Pancreas (tissue), 10 donors: ENCODE measurements at regions not wholly inside any gene's neighbourhood (a gene's known extent, or its start where the extent isn't known, plus 50 kb on each side); places are given as distances from the start of the nearest gene placed in this dataset.

Experiments used
- ATAC-seq, 4 donors: fragments of 200-7000 bp; cut with Tn5 transposase; one replicate each; pipeline versions ENCODE4 v1.8.0 to v1.9.1; 2020; ENCODE audit warnings: mild to moderate bottlenecking in 4 of 4, moderate library complexity in 4 of 4
- DNase-seq, 6 donors: peaks; one replicate each; pipeline ENCODE4 v3.0.0-alpha.2; 2020
- FAIRE-seq: peaks from 2 replicates; lab custom pipeline; 2012; peaks lifted over from hg19 to GRCh38; lab: Jason Lieb, UNC
- H3K27ac ChIP-seq, 4 donors: fragments of 200-600 bp; sonication (generic); 1 replicate in 3 of 4; 2 replicates in 1 of 4; pipeline versions ENCODE4 v1.5.0 to v1.8.0; 2020
- H3K27me3 ChIP-seq, 4 donors: fragments of 200-600 bp; one replicate each; pipeline ENCODE4 v1.8.0; 2021
- H3K36me3 ChIP-seq, 3 donors: fragments of 200-600 bp; sonication (generic) in 1 of 3; one replicate each; pipeline versions ENCODE4 v1.5.0 to v1.8.0; 2020 to 2021
- H3K4me1 ChIP-seq, 3 donors: fragments of 200-600 bp; one replicate each; pipeline ENCODE4 v1.8.0; 2021
- H3K4me3 ChIP-seq, 4 donors: fragments of 200-600 bp; sonication (generic) in 2 of 4; one replicate each; pipeline versions ENCODE4 v1.5.0 to v1.8.0; 2020 to 2021
- H3K9me3 ChIP-seq, 4 donors: fragments of 200-600 bp; one replicate each; pipeline ENCODE4 v1.8.0; 2021
- WGBS, 2 donors: extraction: QIAGEN DNeasy Blood & Tissue Kit; methylation state at CpG; one replicate each; pipeline ENCODE4 v1.1.7; 2013; 5-methylcytosine and 5-hydroxymethylcytosine counted together
- intact Hi-C, 3 donors: fragments of 100-400 bp; cut with DNase I; formaldehyde crosslinking; loops; one replicate each; pipeline versions ENCODE4 v1.11.1 to v1.14.2; 2022
- TF ChIP-seq, protein P1 (sequence below), 4 donors: fragments of 200-600 bp; sonication (generic) in 3 of 4; IDR thresholded peaks; one replicate each; pipeline versions ENCODE4 v1.5.0 to v1.8.0; 2021; ENCODE audit warnings: antibody characterized with exemption in 4 of 4
- donor health status: healthy with polysubstance abuse.
- donor health status: DM: no; HTN: no; CAD: no; lungs with moderate emphysema.
- donor health status: DM: no; HTN: no; CAD: no.
- donor health status: control.
- donor health status: control.
- donor health status: Bipolar disorder and iron deficiency.
- donor health status: DM: yes; HTN: yes; CAD: no.
- donor health status: DM: no; HTN: no; CAD: no.
- donor health status: DM: no; HTN: no; CAD: no.
- donor health status: DM: yes; HTN: yes; CAD: no.

DNA sequence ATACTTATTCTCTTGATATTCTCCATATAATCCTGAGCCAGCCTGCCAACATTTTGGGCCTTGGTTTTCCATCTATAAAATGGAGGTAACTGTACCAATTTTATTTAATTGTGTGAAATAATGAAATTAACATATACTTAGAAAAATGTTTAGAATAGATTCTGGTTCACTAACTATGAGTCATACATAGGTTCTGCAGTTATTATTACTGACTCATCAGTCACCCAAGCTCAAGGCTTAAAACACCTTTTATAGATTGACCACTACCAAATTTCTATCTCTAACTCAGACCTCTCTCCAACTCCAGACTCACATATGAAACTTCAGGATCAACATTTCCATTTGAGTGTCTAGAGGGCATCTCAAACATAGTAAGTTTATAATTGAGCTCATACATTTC, 1277.2 kb upstream of the GJE1 start:
- FAIRE-seq, result no peak
- H3K27me3 ChIP-seq, result no peaks in the 10 kb centered on the region
- TF ChIP-seq, protein P1, sequence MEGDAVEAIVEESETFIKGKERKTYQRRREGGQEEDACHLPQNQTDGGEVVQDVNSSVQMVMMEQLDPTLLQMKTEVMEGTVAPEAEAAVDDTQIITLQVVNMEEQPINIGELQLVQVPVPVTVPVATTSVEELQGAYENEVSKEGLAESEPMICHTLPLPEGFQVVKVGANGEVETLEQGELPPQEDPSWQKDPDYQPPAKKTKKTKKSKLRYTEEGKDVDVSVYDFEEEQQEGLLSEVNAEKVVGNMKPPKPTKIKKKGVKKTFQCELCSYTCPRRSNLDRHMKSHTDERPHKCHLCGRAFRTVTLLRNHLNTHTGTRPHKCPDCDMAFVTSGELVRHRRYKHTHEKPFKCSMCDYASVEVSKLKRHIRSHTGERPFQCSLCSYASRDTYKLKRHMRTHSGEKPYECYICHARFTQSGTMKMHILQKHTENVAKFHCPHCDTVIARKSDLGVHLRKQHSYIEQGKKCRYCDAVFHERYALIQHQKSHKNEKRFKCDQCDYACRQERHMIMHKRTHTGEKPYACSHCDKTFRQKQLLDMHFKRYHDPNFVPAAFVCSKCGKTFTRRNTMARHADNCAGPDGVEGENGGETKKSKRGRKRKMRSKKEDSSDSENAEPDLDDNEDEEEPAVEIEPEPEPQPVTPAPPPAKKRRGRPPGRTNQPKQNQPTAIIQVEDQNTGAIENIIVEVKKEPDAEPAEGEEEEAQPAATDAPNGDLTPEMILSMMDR (IDR thresholded peaks at IDR 0.05), result no peak
- no peak overlapping the region for H3K27ac ChIP-seq
- no peaks in the 10 kb centered on the region for H3K9me3 ChIP-seq
- no peaks in the 10 kb centered on the region for H3K36me3 ChIP-seq
- H3K4me3 ChIP-seq, result no peak overlapping the region
- no peak for DNase-seq
- intact Hi-C loops, result no loop called here
- H3K4me1 ChIP-seq, result no peaks in the 10 kb centered on the region
- ATAC-seq, result no peak

DNA sequence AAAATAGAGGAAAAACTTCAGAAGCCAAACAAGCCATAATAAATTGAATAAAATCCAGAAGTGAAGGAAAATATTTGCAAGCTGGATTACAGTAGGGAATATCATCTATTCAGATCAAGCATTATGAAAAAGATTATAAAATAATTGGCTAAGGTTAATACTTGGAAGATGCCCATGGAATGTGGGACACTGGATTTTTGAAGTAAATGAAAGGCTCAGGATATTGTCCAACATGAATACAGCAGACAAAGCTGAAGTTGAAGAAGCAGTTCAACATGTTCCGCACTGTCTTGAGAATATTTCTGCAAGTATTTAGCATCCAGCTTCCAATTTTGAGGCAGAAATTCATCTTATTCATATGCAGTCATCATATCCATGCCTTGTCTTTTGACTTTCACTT, 1278.4 kb upstream of the GJE1 start:
- intact Hi-C loops, result no loop called here
- Histone ChIP-seq H3K27ac (no peak overlapping the region), H3K36me3 (no peaks in the 10 kb centered on the region), H3K4me1 (no peaks in the 10 kb centered on the region), H3K4me3 (no peak overlapping the region), H3K9me3 (no peaks in the 10 kb centered on the region), H3K27me3 (no peaks in the 10 kb centered on the region)
- TF ChIP-seq, protein P1 (IDR thresholded peaks at IDR 0.05), result no peak
- no peak for DNase-seq
- no peak for ATAC-seq
- WGBS, 2 donors, result 81 to 88% methylated on average over 1 of the region's 1 CpG
- no peak for FAIRE-seq

DNA sequence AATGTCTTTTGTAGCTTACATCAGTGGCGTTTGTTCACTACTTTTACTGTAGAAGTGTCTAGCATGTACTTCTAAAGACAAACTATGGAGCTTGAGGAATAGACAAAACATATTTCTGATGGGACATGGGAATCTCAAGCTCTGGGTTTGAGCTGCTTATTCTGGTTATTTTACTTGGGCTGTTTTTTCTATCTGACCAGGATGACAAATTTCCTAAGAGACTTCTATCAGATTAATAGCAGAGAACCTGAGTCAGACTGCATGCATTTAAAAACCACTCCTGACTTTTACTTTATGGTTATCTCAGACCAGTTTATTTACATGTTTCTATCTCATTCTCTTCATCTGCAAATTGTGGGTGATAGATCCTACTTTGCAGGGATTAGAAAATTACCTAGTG, 1282.3 kb upstream of the GJE1 start:
- Histone ChIP-seq H3K27ac (no peak overlapping the region), H3K36me3 (no peaks in the 10 kb centered on the region), H3K4me1 (no peaks in the 10 kb centered on the region), H3K27me3 (no peaks in the 10 kb centered on the region), H3K4me3 (no peak overlapping the region), H3K9me3 (no peaks in the 10 kb centered on the region)
- intact Hi-C loops, result no loop called here
- DNase-seq (no peak), ATAC-seq (no peak), FAIRE-seq (no peak)
- 47 to 75% methylated on average over 1 of the region's 1 CpG for WGBS, 2 donors
- TF ChIP-seq, protein P1 (IDR thresholded peaks at IDR 0.05), result no peak

DNA sequence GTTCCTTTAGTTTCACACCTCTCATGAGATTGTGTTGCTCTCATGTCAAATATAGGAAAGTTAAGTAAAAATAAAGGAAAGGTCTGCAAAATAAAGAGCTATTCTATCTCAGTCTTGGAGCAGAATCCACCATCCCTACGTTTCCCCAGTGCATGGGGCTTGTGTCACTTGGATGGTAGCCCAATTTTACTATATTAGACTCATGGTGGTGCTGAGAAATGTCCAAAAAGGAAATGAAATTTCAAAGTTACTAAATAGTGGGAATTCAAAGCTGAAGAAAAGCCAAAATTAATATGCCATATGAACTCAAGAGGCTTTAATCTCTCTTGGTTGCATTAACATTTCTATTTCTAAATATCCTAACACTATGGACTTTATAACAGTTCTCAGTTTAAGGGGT, 1283.3 kb upstream of the GJE1 start:
- ATAC-seq (no peak), DNase-seq (no peak), FAIRE-seq (no peak)
- Histone ChIP-seq H3K9me3 (no peaks in the 10 kb centered on the region), H3K27ac (no peak overlapping the region), H3K27me3 (no peaks in the 10 kb centered on the region), H3K36me3 (no peaks in the 10 kb centered on the region), H3K4me1 (no peaks in the 10 kb centered on the region), H3K4me3 (no peak overlapping the region)
- intact Hi-C loops, result no loop called here
- WGBS, 2 donors, result 57 to 62% methylated on average over 1 of the region's 1 CpG
- TF ChIP-seq, protein P1 (IDR thresholded peaks at IDR 0.05), result no peak

DNA sequence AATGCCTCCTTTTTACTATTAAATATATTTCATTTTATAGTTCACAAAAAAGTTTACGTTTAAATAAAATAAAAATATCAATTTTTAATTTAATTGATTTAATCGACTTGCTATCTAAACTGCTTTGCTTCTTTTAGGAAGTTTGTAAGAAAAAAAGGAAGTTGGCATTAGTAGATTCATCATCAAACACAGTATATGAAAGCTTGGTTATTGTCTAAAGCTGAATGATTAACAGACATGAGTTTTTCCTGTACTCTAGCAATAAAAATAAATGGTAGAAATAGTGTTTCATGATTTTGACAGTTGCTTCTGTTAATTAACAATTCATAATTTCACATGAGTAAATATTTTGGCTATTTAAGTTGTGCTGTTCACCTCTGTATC, 1285.5 kb upstream of the GJE1 start:
- Histone ChIP-seq H3K9me3 (no peaks in the 10 kb centered on the region), H3K4me3 (no peak overlapping the region), H3K27ac (no peak overlapping the region), H3K36me3 (no peaks in the 10 kb centered on the region), H3K4me1 (no peaks in the 10 kb centered on the region), H3K27me3 (no peaks in the 10 kb centered on the region)
- 49 to 59% methylated on average over 2 of the region's 2 CpGs for WGBS, 2 donors
- FAIRE-seq (no peak), DNase-seq (no peak), ATAC-seq (no peak)
- TF ChIP-seq, protein P1 (IDR thresholded peaks at IDR 0.05), result no peak
- intact Hi-C loops, result no loop called here
